Cerebellar cortex (tissue), 1 donor: ENCODE measurements at regions not wholly inside any gene's neighbourhood (a gene's known extent, or its start where the extent isn't known, plus 50 kb on each side); places are given as distances from the start of the nearest gene placed in this dataset.

Experiments
- DNase-seq: peaks from one replicate; pipeline ENCODE4 v3.0.0-alpha.2; 2015; ENCODE audit warnings: low spot score

DNA sequence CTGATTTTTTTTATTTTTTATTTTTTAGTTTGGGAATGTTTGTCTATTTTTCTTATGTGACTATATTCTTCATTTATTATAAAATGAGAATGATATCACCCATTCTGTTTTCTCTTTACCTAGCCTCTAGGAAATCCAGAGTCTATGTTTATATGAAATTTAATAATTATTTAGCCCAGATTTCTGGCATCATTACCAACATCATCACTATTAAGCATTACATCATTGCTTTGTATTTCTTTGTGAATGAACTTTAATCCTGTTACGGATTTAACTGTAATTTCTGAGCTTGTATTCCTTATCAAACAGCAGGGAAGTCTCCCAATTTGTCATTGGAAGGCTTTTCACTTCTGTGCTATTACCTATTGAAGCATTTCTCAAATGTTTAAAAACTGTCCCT lies 72.7 kb upstream of the NOX3 start:
- no peak for DNase-seq

DNA sequence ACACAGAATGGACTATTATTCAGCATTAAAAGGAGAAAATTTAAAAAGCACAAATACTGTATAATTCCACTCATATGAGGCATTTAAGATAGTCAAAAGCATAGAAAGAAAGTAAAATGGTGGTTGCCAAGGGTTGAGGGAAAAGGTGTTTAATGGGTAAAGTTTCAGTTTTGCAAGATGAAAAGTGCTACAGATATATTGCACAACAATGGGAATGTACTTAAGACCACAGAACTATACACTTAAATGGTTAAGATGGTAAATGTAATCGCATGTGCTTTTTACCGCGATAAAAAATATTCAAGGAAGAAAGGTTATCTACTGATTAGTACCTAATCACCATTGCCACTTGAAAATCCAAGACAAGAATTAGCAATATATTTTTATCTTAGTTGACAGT lies 71.8 kb upstream of the NOX3 start:
- DNase-seq = no peak

DNA sequence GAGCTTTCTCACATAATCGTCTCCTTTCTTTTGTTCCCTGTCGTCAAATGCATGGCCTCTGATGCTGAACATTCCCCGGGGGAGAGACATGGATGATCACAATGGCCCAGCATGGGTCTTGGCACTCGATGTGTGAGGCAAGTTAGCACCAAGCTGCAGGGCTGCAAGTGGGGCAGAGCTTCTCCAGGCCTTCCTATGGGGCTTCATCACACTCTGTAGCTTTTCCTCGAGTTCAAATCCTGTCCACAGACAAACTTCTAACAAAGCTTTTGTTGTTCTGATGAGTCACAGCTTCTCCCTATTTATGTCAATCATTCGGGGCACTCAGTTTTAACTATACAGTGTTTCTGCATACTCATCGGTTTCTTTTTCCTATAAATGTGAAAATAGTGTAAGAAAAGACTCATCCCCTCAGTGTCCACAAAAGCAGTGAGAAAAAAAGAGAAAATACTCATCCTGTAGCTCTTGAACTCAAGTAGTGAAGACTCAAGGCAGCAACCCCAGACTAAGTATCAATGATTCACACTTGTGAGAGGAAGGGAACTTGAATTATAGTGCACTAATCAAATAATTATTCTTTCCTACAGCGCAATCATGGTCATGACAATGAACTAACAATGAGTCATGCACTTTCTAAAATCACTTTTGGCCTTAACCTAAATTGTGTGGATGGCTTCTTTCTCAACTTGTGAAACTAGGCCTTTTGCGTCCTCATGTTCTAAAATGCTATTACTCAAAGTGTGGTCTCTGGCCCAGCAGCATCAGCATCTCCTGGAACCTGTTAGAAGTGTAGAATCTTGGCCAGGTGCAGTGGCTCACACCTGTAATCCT lies 68.4 kb upstream of the NOX3 start:
- DNase-seq = no peak

DNA sequence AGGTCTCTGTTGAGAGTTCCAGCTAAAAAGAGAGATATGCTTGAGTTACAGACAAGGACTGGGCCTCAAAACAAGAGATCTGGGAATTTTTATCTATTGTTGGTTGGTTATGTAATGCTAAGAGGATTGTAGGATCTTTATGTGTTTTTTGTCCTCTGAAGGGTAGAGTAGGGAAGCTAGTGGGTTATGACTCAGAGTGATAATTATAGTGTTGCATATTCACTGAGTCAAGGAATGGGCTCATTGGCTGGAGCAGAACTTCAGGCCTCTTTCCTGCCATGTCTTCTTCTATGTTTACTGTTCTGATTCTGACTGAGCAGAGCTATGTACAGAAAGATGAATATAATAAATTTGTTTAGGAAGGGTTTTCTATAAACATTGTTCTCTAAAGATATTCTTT lies 66.1 kb upstream of the NOX3 start:
- no peak for DNase-seq

DNA sequence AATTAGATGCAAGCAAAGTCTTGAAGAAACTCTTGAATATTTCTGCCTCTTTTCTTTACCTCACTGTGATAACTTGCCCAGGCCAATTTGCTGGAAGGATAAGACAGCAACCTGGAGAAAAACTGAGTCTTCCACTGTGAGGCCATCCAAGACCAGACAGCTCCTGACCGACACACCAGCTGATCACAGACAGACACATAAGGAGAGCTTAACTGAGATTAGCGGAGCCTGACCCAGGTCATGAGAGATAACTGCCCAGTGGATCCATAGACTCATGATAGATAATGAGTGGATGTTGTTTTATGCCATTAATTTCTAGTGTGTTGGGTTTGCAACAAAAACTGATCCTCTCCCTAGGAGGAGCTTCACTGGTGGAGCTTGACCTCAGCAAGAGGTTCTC lies 64.4 kb upstream of the NOX3 start:
- no peak for DNase-seq

DNA sequence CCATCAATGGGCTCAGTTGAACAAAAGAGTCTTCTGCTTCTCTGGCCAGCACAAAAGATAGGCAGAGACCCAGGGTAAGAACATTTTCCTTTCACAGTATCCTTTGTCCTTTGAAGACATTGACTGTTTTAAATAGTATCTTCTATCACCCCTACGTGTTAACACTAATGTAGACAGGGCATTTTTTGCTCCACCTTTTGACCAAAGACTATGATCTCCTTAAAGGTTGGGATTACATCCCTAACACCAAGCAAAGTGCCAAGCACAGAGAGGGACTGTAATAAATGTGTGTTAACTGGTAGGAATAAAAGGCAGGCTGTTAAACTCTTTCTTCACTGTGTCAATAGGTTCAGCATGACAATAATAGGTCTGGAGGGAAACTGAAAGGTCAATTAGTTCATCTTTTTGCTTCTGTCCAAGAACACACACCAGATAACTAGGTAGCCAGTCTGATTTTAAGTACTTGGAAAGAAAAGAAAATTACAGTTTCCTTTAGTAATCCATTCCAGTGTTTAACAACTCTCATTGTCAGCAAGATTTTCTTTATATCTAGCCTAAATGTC lies 63.6 kb upstream of the NOX3 start:
- DNase-seq = no peak

DNA sequence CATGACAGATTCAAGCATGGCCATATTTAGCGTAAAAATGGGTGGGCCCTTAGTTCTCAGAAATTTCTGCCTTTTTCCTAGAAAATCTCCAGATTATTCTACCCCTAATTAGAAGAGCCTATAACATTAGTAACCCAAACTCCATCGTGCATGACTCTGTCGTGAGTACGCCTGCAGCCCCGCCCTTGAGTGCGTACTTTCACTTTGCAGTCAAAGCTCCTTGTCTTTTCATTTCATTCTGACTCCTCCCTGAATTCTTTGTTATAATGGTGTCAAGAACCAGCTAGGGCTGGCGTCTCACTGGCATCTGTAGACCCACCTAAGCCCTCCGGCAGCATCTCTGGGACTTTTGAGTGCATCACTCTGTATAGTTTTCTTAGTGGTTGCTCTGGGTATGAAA lies 61.7 kb upstream of the NOX3 start:
- no peak for DNase-seq

DNA sequence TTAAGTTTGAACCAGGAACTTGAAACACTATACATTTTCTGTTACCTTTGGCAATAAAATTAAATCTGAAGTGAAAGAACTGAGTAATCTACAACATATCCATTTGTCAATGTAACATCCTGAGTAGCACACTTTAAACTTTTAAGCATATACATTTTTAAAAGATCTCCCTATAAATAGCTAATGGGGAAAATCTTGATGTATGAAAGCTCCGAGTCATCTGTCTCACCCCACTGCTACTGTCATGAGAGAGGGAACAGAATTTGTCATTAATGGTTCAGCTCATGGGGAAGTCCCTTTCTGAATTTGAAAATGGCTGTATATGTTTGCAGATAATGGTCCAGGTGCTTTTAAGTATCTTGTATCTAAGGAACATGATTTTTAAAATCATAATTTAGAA lies 55.2 kb upstream of the NOX3 start:
- DNase-seq = no peak

DNA sequence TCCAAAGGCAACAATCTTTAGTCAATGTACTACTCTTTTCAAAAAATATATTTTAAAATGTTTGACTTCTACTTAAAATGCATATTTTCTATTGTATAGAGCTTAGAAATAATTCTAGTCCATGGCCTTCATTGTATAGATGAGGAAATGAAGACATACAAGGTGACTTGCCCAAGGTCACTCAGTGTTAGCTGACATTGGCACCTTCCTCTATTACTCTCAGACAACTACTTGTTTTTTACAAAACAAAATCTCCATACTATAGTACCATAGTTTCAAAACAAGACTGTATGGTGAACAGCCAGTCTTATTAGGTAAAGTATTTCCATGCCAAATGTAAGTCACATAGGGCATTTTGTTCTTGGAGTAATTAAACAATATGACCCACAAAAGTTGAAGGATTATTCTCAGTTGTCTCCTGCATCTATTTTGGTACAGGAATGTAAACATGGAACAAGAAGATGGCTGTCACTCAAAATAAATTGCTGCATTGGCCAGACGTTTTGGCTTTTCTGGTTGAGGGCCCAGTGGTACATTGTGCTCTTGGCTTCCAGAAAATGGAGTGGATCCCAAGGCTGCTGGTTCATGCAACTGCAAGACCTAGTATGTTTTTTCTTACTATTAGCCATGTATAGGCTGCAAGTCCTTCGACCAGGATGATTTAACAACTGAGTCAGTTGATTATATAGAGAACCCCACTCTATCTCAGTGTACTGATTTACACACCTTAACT lies 54.3 kb upstream of the NOX3 start:
- DNase-seq = no peak

DNA sequence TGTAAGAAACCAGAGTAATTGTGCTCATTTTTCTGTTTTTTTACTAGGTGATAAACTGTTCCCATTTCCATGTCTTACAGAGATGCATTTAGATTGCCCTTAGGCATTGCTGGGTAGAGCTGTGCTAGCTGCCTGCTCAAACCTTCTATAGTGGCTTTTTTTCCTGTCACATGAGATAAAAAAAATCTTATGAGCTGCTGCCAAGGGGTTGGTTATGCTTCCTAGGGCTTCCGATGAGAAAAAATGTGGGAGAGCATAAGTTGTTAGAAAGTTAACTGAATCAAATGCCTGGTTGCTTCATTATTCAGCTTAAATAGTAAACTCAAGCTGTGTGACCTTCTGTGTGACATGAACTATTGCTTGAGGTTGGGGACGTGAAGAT lies 50.0 kb upstream of the NOX3 start:
- no peak for DNase-seq
